ENCODE measurements at regions not wholly inside any gene's neighbourhood (a gene's known extent, or its start where the extent isn't known, plus 50 kb on each side); places are given as distances from the start of the nearest gene placed in this dataset.
"Not testable (repeated sequence)": the region's sequence is repeated elsewhere in the genome, so short reads cannot be mapped to it uniquely, and the experiment has no call there.

- peak; percentile 55 for ATAC-seq
- DNase-seq, result no peak
- intact Hi-C loops (cut with DNase I, micrococcal nuclease), result no loop called here
These were observed 56.7 kb downstream of the P2RY1 start for GRCh38 chr3:152891678-152892077.

- ATAC-seq (peak; percentile 98), DNase-seq (peak in 1 of 2 donors; percentile 18)
- intact Hi-C loops (cut with DNase I, micrococcal nuclease), result no loop called here
These were observed 57.5 kb downstream of the P2RY1 start for GRCh38 chr3:152892446-152892845.

- intact Hi-C loops (cut with DNase I, micrococcal nuclease), result no loop called here
- ATAC-seq, result no peak
- DNase-seq, result no peak
These were observed 58.7 kb downstream of the P2RY1 start for GRCh38 chr3:152893647-152894046.

GRCh38 chr3:152899306-152899705 is 64.4 kb downstream of the P2RY1 start:
- intact Hi-C loops (cut with DNase I, micrococcal nuclease), result no loop called here
- ATAC-seq (no peak), DNase-seq (no peak)

GRCh38 chr3:152902141-152902669 is 67.3 kb downstream of the P2RY1 start:
- DNase-seq (no peak), ATAC-seq (no peak)
- intact Hi-C loops (cut with DNase I, micrococcal nuclease), result no loop called here

GRCh38 chr3:152905631-152906030 is 70.7 kb downstream of the P2RY1 start:
- no peak for ATAC-seq
- intact Hi-C loops (cut with DNase I, micrococcal nuclease), result no loop called here
- no peak for DNase-seq

- intact Hi-C loops (cut with DNase I, micrococcal nuclease), result no loop called here
- ATAC-seq (no peak), DNase-seq (no peak)
These were observed 74.4 kb downstream of the P2RY1 start for GRCh38 chr3:152909180-152909883.

- peak; percentile 70 for ATAC-seq
- intact Hi-C loops (cut with DNase I, micrococcal nuclease), result no loop called here
- no peak for DNase-seq
These were observed 75.3 kb downstream of the P2RY1 start for GRCh38 chr3:152910211-152910610.

GRCh38 chr3:152910966-152911365 is 76.0 kb downstream of the P2RY1 start:
- intact Hi-C loops (cut with DNase I, micrococcal nuclease), result no loop called here
- DNase-seq, result no peak
- no peak for ATAC-seq

- DNase-seq; intact Hi-C loops (cut with DNase I, micrococcal nuclease); ATAC-seq: not testable (repeated sequence)
These were observed 79.8 kb downstream of the P2RY1 start for GRCh38 chr3:152914743-152915142.

GRCh38 chr3:152915695-152916094 is 80.8 kb downstream of the P2RY1 start:
- intact Hi-C loops (cut with DNase I, micrococcal nuclease), result no loop called here
- ATAC-seq (peak; percentile 43), DNase-seq (no peak)

GRCh38 chr3:152916753-152917279 is 81.9 kb downstream of the P2RY1 start:
- no peak for ATAC-seq
- intact Hi-C loops (cut with DNase I, micrococcal nuclease), result no loop called here
- DNase-seq, result no peak

GRCh38 chr3:152921351-152921750 is 86.4 kb downstream of the P2RY1 start:
- ATAC-seq, result no peak
- no peak for DNase-seq
- intact Hi-C loops (cut with DNase I, micrococcal nuclease), result no loop called here

- ATAC-seq, result no peak
- no peak for DNase-seq
- intact Hi-C loops (cut with DNase I, micrococcal nuclease), result no loop called here
These were observed 87.6 kb downstream of the P2RY1 start for GRCh38 chr3:152922554-152922953.

GRCh38 chr3:152927131-152927530 is 92.2 kb downstream of the P2RY1 start:
- DNase-seq, result no peak
- ATAC-seq, result no peak
- intact Hi-C loops (cut with DNase I, micrococcal nuclease), result no loop called here

- no peak for DNase-seq
- ATAC-seq, result no peak
- intact Hi-C loops (cut with DNase I, micrococcal nuclease), result no loop called here
These were observed 95.6 kb downstream of the P2RY1 start for GRCh38 chr3:152930516-152930915.

GRCh38 chr3:152937234-152937633 is 102.3 kb downstream of the P2RY1 start:
- ATAC-seq, result no peak
- intact Hi-C loops (cut with DNase I, micrococcal nuclease), result no loop called here

GRCh38 chr3:152938974-152939636 is 104.2 kb downstream of the P2RY1 start:
- DNase-seq (no peak), ATAC-seq (no peak)
- intact Hi-C loops (cut with DNase I, micrococcal nuclease), result no loop called here

More at GRCh38 chr3:152937234-152937633, 102.3 kb downstream of the P2RY1 start:
- DNase-seq, result no peak

GRCh38 chr3:152941859-152942258 is 106.9 kb downstream of the P2RY1 start:
- DNase-seq (peak; percentile 22 to 36), ATAC-seq (peak; percentile 91)
- intact Hi-C loops (cut with DNase I, micrococcal nuclease), result no loop called here

GRCh38 chr3:152942366-152942765 is 107.4 kb downstream of the P2RY1 start:
- intact Hi-C loops (cut with DNase I, micrococcal nuclease), result no loop called here
- ATAC-seq, result peak; percentile 39
- DNase-seq, result no peak
